ENCODE measurements at regions not wholly inside any gene's neighbourhood (a gene's known extent, or its start where the extent isn't known, plus 50 kb on each side); places are given as distances from the start of the nearest gene placed in this dataset.

- DNase-seq = no peak
Observed at GRCh38 chr17:33481652-33482051, 188.6 kb upstream of the ASIC2 start.

GRCh38 chr17:33482636-33483035 lies 189.5 kb upstream of the ASIC2 start:
- no peak for DNase-seq

GRCh38 chr17:33484559-33484958 lies 191.5 kb upstream of the ASIC2 start:
- DNase-seq = no peak

GRCh38 chr17:33486135-33486885 lies 193.2 kb upstream of the ASIC2 start:
- no peak for DNase-seq

GRCh38 chr17:33487187-33487879 lies 194.2 kb upstream of the ASIC2 start:
- DNase-seq = no peak

- no peak for DNase-seq
Observed at GRCh38 chr17:33491871-33492481, 198.9 kb upstream of the ASIC2 start.

GRCh38 chr17:33492731-33493265 lies 199.7 kb upstream of the ASIC2 start:
- DNase-seq = no peak

GRCh38 chr17:33493566-33493965 lies 200.5 kb upstream of the ASIC2 start:
- no peak for DNase-seq

GRCh38 chr17:33494151-33494550 lies 201.1 kb upstream of the ASIC2 start:
- no peak for DNase-seq

GRCh38 chr17:33497623-33498022 lies 204.5 kb upstream of the ASIC2 start:
- DNase-seq = no peak

GRCh38 chr17:33498069-33498468 lies 205.0 kb upstream of the ASIC2 start:
- no peak for DNase-seq

GRCh38 chr17:33499040-33499439 lies 205.9 kb upstream of the ASIC2 start:
- no peak for DNase-seq

- DNase-seq = no peak
Observed at GRCh38 chr17:33500151-33500550, 207.1 kb upstream of the ASIC2 start.

- DNase-seq = no peak
Observed at GRCh38 chr17:33501185-33501584, 208.1 kb upstream of the ASIC2 start.

- DNase-seq = no peak
Observed at GRCh38 chr17:33504571-33504970, 211.5 kb upstream of the ASIC2 start.

GRCh38 chr17:33506889-33507650 lies 214.0 kb upstream of the ASIC2 start:
- DNase-seq = no peak

- no peak for DNase-seq
Observed at GRCh38 chr17:33508215-33508614, 215.1 kb upstream of the ASIC2 start.

GRCh38 chr17:33509331-33509730 lies 216.2 kb upstream of the ASIC2 start:
- no peak for DNase-seq

GRCh38 chr17:33511670-33512069 lies 218.6 kb upstream of the ASIC2 start:
- no peak for DNase-seq

- DNase-seq = no peak
Observed at GRCh38 chr17:33512113-33512512, 219.0 kb upstream of the ASIC2 start.

- no peak for DNase-seq
Observed at GRCh38 chr17:33513769-33514168, 220.7 kb upstream of the ASIC2 start.

- no peak for DNase-seq
Observed at GRCh38 chr17:33514369-33514768, 221.3 kb upstream of the ASIC2 start.

GRCh38 chr17:33515974-33516373 lies 222.9 kb upstream of the ASIC2 start:
- no peak for DNase-seq

Measured in SHP77 (cell line).